GM18519 (cell line): ENCODE measurements at regions not wholly inside any gene's neighbourhood (a gene's known extent, or its start where the extent isn't known, plus 50 kb on each side); places are given as distances from the start of the nearest gene placed in this dataset.
"Not testable (repeated sequence)": the region's sequence is repeated elsewhere in the genome, so short reads cannot be mapped to it uniquely, and the experiment has no call there.

Experiments used
- ATAC-seq: cut with Tn5 transposase; IDR thresholded peaks from one replicate; pipeline ENCODE4 v1.9.1; 2021; ENCODE audit warnings: mild to moderate bottlenecking, moderate library complexity; ENCODE audit not compliant: unreplicated experiment, low FRiP score

GRCh38 chr18:34280000-34280399 lies 55.3 kb upstream of the NOL4 start:
- no peak for ATAC-seq

GRCh38 chr18:34280653-34281052 lies 55.9 kb upstream of the NOL4 start:
- ATAC-seq: no peak

GRCh38 chr18:34281290-34281689 lies 56.6 kb upstream of the NOL4 start:
- ATAC-seq: no peak

- no peak for ATAC-seq
These were observed 57.0 kb upstream of the NOL4 start for GRCh38 chr18:34281722-34282121.

- no peak for ATAC-seq
These were observed 58.8 kb upstream of the NOL4 start for GRCh38 chr18:34283506-34283905.

GRCh38 chr18:34287825-34288224 lies 63.1 kb upstream of the NOL4 start:
- ATAC-seq: no peak

- ATAC-seq: no peak
These were observed 67.9 kb upstream of the NOL4 start for GRCh38 chr18:34292594-34292993.

GRCh38 chr18:34297287-34297686 lies 72.6 kb upstream of the NOL4 start:
- ATAC-seq: no peak

- no peak for ATAC-seq
These were observed 75.1 kb upstream of the NOL4 start for GRCh38 chr18:34299828-34300227.

- no peak for ATAC-seq
These were observed 86.8 kb upstream of the NOL4 start for GRCh38 chr18:34311468-34311867.

GRCh38 chr18:34314847-34315246 lies 90.1 kb upstream of the NOL4 start:
- no peak for ATAC-seq

- ATAC-seq: no peak
These were observed 91.1 kb upstream of the NOL4 start for GRCh38 chr18:34315591-34316352.

GRCh38 chr18:34320267-34320666 lies 95.6 kb upstream of the NOL4 start:
- no peak for ATAC-seq

GRCh38 chr18:34321066-34321465 lies 96.4 kb upstream of the NOL4 start:
- ATAC-seq: peak; percentile 81

- ATAC-seq: peak; percentile 31
These were observed 97.9 kb upstream of the NOL4 start for GRCh38 chr18:34322365-34323289.

- no peak for ATAC-seq
These were observed 105.1 kb upstream of the NOL4 start for GRCh38 chr18:34329840-34330239.

GRCh38 chr18:34330308-34330707 lies 105.6 kb upstream of the NOL4 start:
- no peak for ATAC-seq

- not testable (repeated sequence) for ATAC-seq
These were observed 106.2 kb upstream of the NOL4 start for GRCh38 chr18:34330907-34331306.

- ATAC-seq: not testable (repeated sequence)
These were observed 106.6 kb upstream of the NOL4 start for GRCh38 chr18:34331343-34331742.

- no peak for ATAC-seq
These were observed 114.4 kb upstream of the NOL4 start for GRCh38 chr18:34339155-34339554.

- ATAC-seq: no peak
These were observed 118.2 kb upstream of the NOL4 start for GRCh38 chr18:34342960-34343359.

GRCh38 chr18:34345738-34346137 lies 121.0 kb upstream of the NOL4 start:
- ATAC-seq: no peak
